Right ventricle myocardium superior (tissue), 1 donor: ENCODE measurements at regions not wholly inside any gene's neighbourhood (a gene's known extent, or its start where the extent isn't known, plus 50 kb on each side); places are given as distances from the start of the nearest gene placed in this dataset.

Experiments used
- ATAC-seq: fragments of 200-7000 bp; cut with Tn5 transposase; one replicate; pipeline ENCODE4 v1.9.1; 2020; ENCODE audit warnings: mild to moderate bottlenecking; ENCODE audit not compliant: poor library complexity
- DNase-seq: peaks from one replicate; pipeline ENCODE4 v3.0.0-alpha.2; 2020
- intact Hi-C: fragments of 100-400 bp; cut with DNase I; formaldehyde crosslinking; loops from one replicate; pipeline ENCODE4 v1.11.2; 2022
- donor health status: DM: no; HTN: yes; CAD: no; lungs with severe emphysema.

GRCh38 chr2:75251896-75252295, 52.6 kb upstream of the TACR1 start:
- intact Hi-C loops, result no loop called here

More at GRCh38 chr2:75251896-75252295, 52.6 kb upstream of the TACR1 start:
- ATAC-seq (no peak), DNase-seq (no peak)
